Nephron (organoid): ENCODE measurements at regions not wholly inside any gene's neighbourhood (a gene's known extent, or its start where the extent isn't known, plus 50 kb on each side); places are given as distances from the start of the nearest gene placed in this dataset.
"Not testable (repeated sequence)": the region's sequence is repeated elsewhere in the genome, so short reads cannot be mapped to it uniquely, and the experiment has no call there.

Experiments
- H3K27ac Mint-ChIP-seq, 3 experiments: 2 replicates each; pipeline ENCODE4 v1.8.0; 2020; ENCODE audit warnings: mixed read lengths in 3 of 3, mild to moderate bottlenecking in 2 of 3, moderate library complexity in 1 of 3
- H3K27me3 Mint-ChIP-seq: 2 replicates; pipeline ENCODE4 v1.8.0; 2021; ENCODE audit warnings: low read depth, mild to moderate bottlenecking, moderate library complexity, mixed read lengths
- H3K36me3 Mint-ChIP-seq: 2 replicates; pipeline ENCODE4 v1.8.0; 2020; ENCODE audit warnings: low read depth, mixed read lengths
- H3K4me1 Mint-ChIP-seq: 2 replicates; pipeline ENCODE4 v1.8.0; 2020; ENCODE audit warnings: mixed read lengths
- H3K4me3 Mint-ChIP-seq, 3 experiments: 2 replicates each; pipeline ENCODE4 v1.8.0; 2020; ENCODE audit warnings: mild to moderate bottlenecking in 3 of 3, mixed read lengths in 3 of 3, moderate library complexity in 2 of 3
- H3K9me3 Mint-ChIP-seq: 2 replicates; pipeline ENCODE4 v1.8.0; 2020; ENCODE audit warnings: mixed read lengths
- TF ChIP-seq, protein P1 (sequence below), 3 experiments: fragments of 200-600 bp; sonication (generic); IDR thresholded peaks; one replicate each; pipeline ENCODE4 v1.5.0; 2021; ENCODE audit warnings: antibody characterized with exemption in 3 of 3; ENCODE audit not compliant: unreplicated experiment in 3 of 3

DNA sequence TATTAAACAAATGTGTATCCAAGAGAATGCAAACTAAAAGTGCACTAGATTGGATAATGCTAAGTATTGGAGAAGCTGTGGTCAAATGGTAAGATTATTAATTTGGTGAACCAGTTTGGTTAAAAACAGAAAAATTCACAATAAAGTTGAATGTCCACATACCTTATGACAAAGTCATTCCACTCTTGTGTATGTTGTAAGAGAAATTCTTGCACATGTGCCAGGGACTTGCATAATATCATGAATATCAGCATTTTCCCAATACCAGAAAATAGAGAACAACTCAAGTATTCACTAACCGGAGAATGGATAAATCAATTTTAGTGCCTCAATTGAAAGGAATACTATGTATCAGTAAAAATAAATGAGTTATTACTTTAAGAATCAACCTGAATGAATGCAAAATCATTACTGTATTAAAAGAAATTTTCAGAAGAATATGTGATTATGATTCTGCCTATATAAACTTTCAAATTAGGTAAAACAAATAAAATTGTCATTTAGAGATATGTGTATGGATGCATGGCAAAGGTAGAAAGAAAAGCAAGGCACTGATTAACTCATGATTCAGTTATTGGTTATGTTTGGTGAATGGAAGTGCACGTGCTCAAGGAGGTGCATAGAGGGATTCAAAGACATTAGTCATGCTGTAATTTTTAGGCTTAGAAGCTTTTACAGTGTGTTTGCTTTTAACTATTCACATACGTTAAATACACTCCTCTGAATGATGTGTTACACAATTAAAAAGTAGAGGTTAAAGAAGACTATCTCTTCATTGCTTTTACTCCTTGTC, 217.4 kb upstream of the KCNK2 start:
- TF ChIP-seq, protein P1, sequence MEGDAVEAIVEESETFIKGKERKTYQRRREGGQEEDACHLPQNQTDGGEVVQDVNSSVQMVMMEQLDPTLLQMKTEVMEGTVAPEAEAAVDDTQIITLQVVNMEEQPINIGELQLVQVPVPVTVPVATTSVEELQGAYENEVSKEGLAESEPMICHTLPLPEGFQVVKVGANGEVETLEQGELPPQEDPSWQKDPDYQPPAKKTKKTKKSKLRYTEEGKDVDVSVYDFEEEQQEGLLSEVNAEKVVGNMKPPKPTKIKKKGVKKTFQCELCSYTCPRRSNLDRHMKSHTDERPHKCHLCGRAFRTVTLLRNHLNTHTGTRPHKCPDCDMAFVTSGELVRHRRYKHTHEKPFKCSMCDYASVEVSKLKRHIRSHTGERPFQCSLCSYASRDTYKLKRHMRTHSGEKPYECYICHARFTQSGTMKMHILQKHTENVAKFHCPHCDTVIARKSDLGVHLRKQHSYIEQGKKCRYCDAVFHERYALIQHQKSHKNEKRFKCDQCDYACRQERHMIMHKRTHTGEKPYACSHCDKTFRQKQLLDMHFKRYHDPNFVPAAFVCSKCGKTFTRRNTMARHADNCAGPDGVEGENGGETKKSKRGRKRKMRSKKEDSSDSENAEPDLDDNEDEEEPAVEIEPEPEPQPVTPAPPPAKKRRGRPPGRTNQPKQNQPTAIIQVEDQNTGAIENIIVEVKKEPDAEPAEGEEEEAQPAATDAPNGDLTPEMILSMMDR (IDR thresholded peaks at IDR 0.05; ENCODE audit: unreplicated experiment in 3 of 3), result no peak
- H3K9me3 Mint-ChIP-seq, result peaks cover 12% of the 10 kb centered on the region
- no peak overlapping the region for H3K4me3 Mint-ChIP-seq
- peaks cover 12% of the 10 kb centered on the region for H3K4me1 Mint-ChIP-seq
- H3K36me3 Mint-ChIP-seq, result no peaks in the 10 kb centered on the region
- H3K27ac Mint-ChIP-seq, result no peak overlapping the region
- no peaks in the 10 kb centered on the region for H3K27me3 Mint-ChIP-seq

DNA sequence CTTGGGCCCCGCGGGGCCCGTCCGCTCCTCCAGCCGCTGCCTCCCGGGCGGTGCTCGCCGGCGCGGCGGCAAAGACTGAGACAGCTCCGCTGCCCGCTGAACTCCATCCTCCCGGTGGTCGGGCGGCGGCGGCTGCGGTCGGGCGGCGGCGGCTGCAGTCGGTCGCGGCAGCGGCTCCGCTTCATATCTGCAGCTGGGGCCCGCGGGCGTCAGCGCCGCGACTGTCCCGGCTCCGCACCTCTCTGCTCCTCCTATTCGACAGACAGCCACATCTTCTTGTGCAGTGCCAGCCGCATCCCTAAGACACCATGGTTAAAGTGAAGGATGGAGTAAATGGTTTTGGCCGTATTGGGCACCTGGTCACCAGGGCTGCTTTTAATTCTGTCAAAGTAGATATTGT, 212.1 kb upstream of the KCNK2 start:
- H3K36me3 Mint-ChIP-seq, H3K4me3 Mint-ChIP-seq, H3K27ac Mint-ChIP-seq, H3K4me1 Mint-ChIP-seq, H3K27me3 Mint-ChIP-seq: not testable (repeated sequence)
- peaks cover 16% of the 10 kb centered on the region for H3K9me3 Mint-ChIP-seq

DNA sequence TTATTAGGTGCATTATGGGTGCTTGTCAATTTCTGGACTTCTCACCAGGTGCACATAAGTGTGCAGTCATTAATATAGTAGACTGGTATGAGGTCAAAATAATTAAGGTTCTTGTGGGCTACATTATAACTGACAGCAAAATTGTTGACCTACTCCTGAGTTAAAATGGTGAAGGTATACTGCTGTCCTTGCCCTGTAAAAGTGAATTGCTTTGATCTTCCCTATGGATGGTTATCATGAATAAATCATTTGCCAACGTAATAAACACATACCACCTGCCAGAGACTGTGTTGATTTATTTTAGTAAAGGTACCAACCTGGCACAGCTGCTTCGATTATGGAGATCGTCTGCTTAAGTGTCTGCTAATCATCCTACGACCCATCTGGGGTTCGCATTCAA, 201.6 kb upstream of the KCNK2 start:
- TF ChIP-seq, protein P1 (IDR thresholded peaks at IDR 0.05; ENCODE audit: unreplicated experiment in 3 of 3), result no peak
- H3K4me3 Mint-ChIP-seq, result no peak overlapping the region

DNA sequence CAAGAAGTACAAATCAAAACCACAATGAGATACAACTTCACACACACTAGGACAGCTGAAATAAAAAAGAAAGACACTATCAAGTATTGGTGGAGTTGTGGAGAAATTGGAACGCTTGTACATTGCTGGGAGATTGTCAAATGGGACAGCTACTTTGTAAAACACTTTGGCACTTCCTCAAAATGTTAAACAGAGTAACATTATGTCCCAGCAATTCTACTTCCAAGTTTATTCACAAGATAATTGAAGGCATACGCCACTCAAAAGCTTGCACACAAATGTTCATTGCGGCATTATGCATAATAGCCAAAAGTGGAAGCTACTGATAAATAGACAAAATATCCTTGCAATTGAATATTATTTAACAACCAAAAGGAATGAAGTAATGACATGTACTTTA, 199.9 kb upstream of the KCNK2 start:
- TF ChIP-seq, protein P1 (IDR thresholded peaks at IDR 0.05; ENCODE audit: unreplicated experiment in 3 of 3), result no peak
- H3K9me3 Mint-ChIP-seq, result peaks cover 6% of the 10 kb centered on the region
- H3K4me1 Mint-ChIP-seq, result no peaks in the 10 kb centered on the region
- H3K36me3 Mint-ChIP-seq, result no peaks in the 10 kb centered on the region
- H3K27ac Mint-ChIP-seq, result no peak overlapping the region
- peaks cover 3% of the 10 kb centered on the region for H3K27me3 Mint-ChIP-seq
- H3K4me3 Mint-ChIP-seq, result no peak overlapping the region

More for the DNA sequence above, 201.6 kb upstream of the KCNK2 start:
- H3K27me3 Mint-ChIP-seq, result no peaks in the 10 kb centered on the region
- no peaks in the 10 kb centered on the region for H3K4me1 Mint-ChIP-seq
- peaks cover 10% of the 10 kb centered on the region for H3K9me3 Mint-ChIP-seq
- no peaks in the 10 kb centered on the region for H3K36me3 Mint-ChIP-seq
- H3K27ac Mint-ChIP-seq, result no peak overlapping the region

DNA sequence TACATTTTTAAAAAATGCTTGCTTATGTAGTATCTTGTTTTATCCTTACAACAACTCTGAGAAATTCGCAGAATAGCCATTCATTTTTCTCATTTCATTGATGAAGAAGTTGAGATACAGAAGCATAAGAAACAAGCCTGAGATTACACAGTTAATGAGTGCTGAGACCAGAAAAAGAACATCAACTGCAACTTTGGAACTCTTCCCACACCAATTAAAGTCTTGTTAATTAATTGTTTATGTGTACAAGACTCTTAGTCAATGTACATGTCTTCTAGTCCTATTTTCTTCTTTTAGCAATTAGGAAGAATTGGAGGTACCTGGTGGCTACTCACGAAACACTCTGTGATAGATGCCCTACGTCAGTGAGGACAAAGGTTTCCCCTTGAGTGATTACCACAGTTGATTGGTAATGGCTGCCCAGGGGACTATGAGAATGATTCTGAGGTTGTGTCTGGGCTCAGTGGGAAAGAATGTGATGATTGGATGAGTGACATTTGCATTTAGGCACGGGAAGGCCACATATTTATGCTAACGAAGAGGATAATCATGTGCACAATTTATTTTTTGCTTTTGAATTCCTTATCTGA, 187.4 kb upstream of the KCNK2 start:
- no peaks in the 10 kb centered on the region for H3K27me3 Mint-ChIP-seq
- no peak overlapping the region for H3K27ac Mint-ChIP-seq
- no peak overlapping the region for H3K4me3 Mint-ChIP-seq
- no peaks in the 10 kb centered on the region for H3K4me1 Mint-ChIP-seq
- no peaks in the 10 kb centered on the region for H3K36me3 Mint-ChIP-seq
- TF ChIP-seq, protein P1 (IDR thresholded peaks at IDR 0.05; ENCODE audit: unreplicated experiment in 3 of 3), result no peak
- H3K9me3 Mint-ChIP-seq, result peaks cover 9% of the 10 kb centered on the region

DNA sequence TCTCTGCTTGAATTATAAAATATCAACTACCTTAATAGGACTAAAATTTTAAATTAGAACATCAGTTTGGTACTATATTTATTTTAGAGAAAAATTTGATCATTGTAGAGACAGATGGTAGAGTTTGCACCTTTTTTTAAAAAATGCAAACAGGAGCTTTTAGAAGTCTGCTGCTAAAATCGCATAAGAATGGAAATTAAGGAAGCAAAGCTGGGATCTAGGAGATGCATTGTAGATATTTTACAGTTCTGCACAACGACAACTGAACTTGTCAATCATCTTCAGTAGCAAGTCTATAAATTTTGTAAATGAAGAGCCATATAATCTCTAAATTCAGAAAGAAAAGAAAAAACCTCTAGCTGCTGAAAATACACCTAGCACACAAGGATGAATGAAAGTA, 185.6 kb upstream of the KCNK2 start:
- H3K9me3 Mint-ChIP-seq, result peaks cover 7% of the 10 kb centered on the region
- TF ChIP-seq, protein P1 (IDR thresholded peaks at IDR 0.05; ENCODE audit: unreplicated experiment in 3 of 3), result no peak
- no peaks in the 10 kb centered on the region for H3K36me3 Mint-ChIP-seq
- H3K4me3 Mint-ChIP-seq, result no peak overlapping the region
- no peak overlapping the region for H3K27ac Mint-ChIP-seq
- H3K4me1 Mint-ChIP-seq, result no peaks in the 10 kb centered on the region
- no peaks in the 10 kb centered on the region for H3K27me3 Mint-ChIP-seq
